H1 (cell line): ENCODE measurements at regions not wholly inside any gene's neighbourhood (a gene's known extent, or its start where the extent isn't known, plus 50 kb on each side); places are given as distances from the start of the nearest gene placed in this dataset.

Source experiments
- CTCF ChIA-PET: fragments of 300-600 bp; sonication (Branson Sonifier 250); formaldehyde crosslinking; loops from one replicate; lab custom pipeline; 2021; ENCODE audit not compliant: partially characterized antibody; lab: Charles Lee
- POLR2A ChIA-PET: fragments of 300-600 bp; sonication (Branson Sonifier 250); formaldehyde crosslinking; loops from one replicate; lab custom pipeline; 2021; ENCODE audit warnings: inconsistent platforms; ENCODE audit not compliant: partially characterized antibody; lab: Charles Lee
- DNase-seq, 2 experiments: peaks; one replicate each; pipeline versions ENCODE4 v3.0.0 to v3.0.0-alpha.2; 2010 to 2022; ENCODE audit warnings: low spot score in 2 of 2, low read depth in 1 of 2, mixed read lengths in 1 of 2
- FAIRE-seq: peaks from 2 replicates; lab custom pipeline; 2011; peaks lifted over from hg19 to GRCh38; lab: Jason Lieb, UNC
- H2AFZ ChIP-seq: 2 replicates; pipeline ENCODE4 v1.8.1; 2012; ENCODE audit warnings: low read length, inconsistent platforms
- H2AK5ac ChIP-seq: 2 replicates; pipeline ENCODE4 v1.6.1; 2013; ENCODE audit warnings: low read depth, low read length
- H2BK120ac ChIP-seq: replicated peaks from 2 replicates; pipeline ENCODE3; 2013; ENCODE audit warnings: low read depth, low read length, inconsistent platforms
- H2BK12ac ChIP-seq: 2 replicates; pipeline ENCODE4 v1.6.1; 2013; ENCODE audit warnings: low read depth, low read length
- H2BK15ac ChIP-seq: 2 replicates; pipeline ENCODE4 v1.6.1; 2013; ENCODE audit warnings: low read length
- H2BK20ac ChIP-seq: 2 replicates; pipeline ENCODE4 v1.6.1; 2013; ENCODE audit warnings: low read length
- H2BK5ac ChIP-seq: 2 replicates; pipeline ENCODE4 v1.6.1; 2013; ENCODE audit warnings: low read depth, low read length
- H3K14ac ChIP-seq: 2 replicates; pipeline ENCODE4 v1.6.1; 2013; ENCODE audit warnings: inconsistent platforms; ENCODE audit not compliant: insufficient read length
- H3K18ac ChIP-seq: 2 replicates; pipeline ENCODE4 v1.6.1; 2013; ENCODE audit warnings: low read length; ENCODE audit errors: extremely low read depth
- H3K23ac ChIP-seq: 2 replicates; pipeline ENCODE4 v1.6.1; 2013; ENCODE audit warnings: inconsistent platforms; ENCODE audit not compliant: insufficient read length
- H3K23me2 ChIP-seq: 2 replicates; pipeline ENCODE4 v1.6.1; 2013; ENCODE audit warnings: low read depth, low read length
- H3K27ac ChIP-seq: 2 replicates; pipeline ENCODE4 v1.6.1; 2011; ENCODE audit warnings: low read depth, low read length, inconsistent platforms
- H3K27me3 ChIP-seq, 4 experiments: replicated peaks in 1 of 4; 1 replicate in 1 of 4; 2 replicates in 3 of 4; pipeline versions ENCODE4 v1.6.1 to v1.8.1; 2011 to 2013; ENCODE audit warnings: low read length in 3 of 4, mild to moderate bottlenecking in 3 of 4, inconsistent platforms in 2 of 4, mixed read lengths in 2 of 4, moderate library complexity in 1 of 4; ENCODE audit not compliant: control insufficient read depth in 3 of 4, insufficient read depth in 3 of 4; ENCODE audit errors: extremely low read depth in 1 of 4
- H3K36me3 ChIP-seq, 4 experiments: 2 replicates each; pipeline versions ENCODE4 v1.6.1 to v1.8.1; 2011 to 2013; ENCODE audit warnings: mild to moderate bottlenecking in 4 of 4, low read length in 3 of 4, moderate library complexity in 2 of 4, control low read depth in 1 of 4, inconsistent platforms in 1 of 4; ENCODE audit not compliant: insufficient read depth in 4 of 4, control insufficient read depth in 2 of 4
- H3K4ac ChIP-seq: replicated peaks from 2 replicates; pipeline ENCODE3; 2013; ENCODE audit warnings: low read length, low read depth, mixed read lengths, inconsistent platforms; ENCODE audit not compliant: insufficient read length
- H3K4me1 ChIP-seq, 4 experiments: replicated peaks in 1 of 4; 1 replicate in 1 of 4; 2 replicates in 3 of 4; pipeline versions ENCODE4 v1.6.1 to v1.8.1; 2011 to 2013; ENCODE audit warnings: low read length in 3 of 4, inconsistent platforms in 2 of 4, mixed read lengths in 1 of 4; ENCODE audit not compliant: insufficient read depth in 4 of 4, control insufficient read depth in 3 of 4
- H3K4me2 ChIP-seq, 2 experiments: 2 replicates each; pipeline versions ENCODE4 v1.6.1 to v1.8.1; 2011 to 2013; ENCODE audit warnings: low read depth in 2 of 2, low read length in 2 of 2, control low read depth in 1 of 2, inconsistent platforms in 1 of 2, mild to moderate bottlenecking in 1 of 2; ENCODE audit not compliant: insufficient read depth in 1 of 2
- H3K4me3 ChIP-seq, 4 experiments: fragments of 200-600, 300-600 bp in 1 of 4; sonication (generic), shearing (Covaris generic), sonication (Bioruptor Twin) in 1 of 4; 2 replicates each; pipeline versions ENCODE4 v1.5.1 to v1.8.1; 2011 to 2016; ENCODE audit warnings: low read length in 4 of 4, low read depth in 3 of 4, control low read depth in 2 of 4, inconsistent platforms in 2 of 4, mild to moderate bottlenecking in 2 of 4, mixed read lengths in 1 of 4, moderate library complexity in 1 of 4; ENCODE audit not compliant: insufficient read depth in 2 of 4; ENCODE audit errors: extremely low read depth in 1 of 4
- H3K56ac ChIP-seq: replicated peaks from 2 replicates; pipeline ENCODE3; 2013; ENCODE audit warnings: low read depth, mild to moderate bottlenecking, mixed read lengths, low read length, inconsistent platforms; ENCODE audit not compliant: insufficient read length
- H3K79me1 ChIP-seq: 2 replicates; pipeline ENCODE4 v1.6.1; 2013; ENCODE audit warnings: low read depth, low read length, control low read depth
- H3K79me2 ChIP-seq, 2 experiments: 2 replicates each; pipeline versions ENCODE4 v1.6.1 to v1.8.1; 2012 to 2013; ENCODE audit warnings: low read length in 2 of 2, mild to moderate bottlenecking in 2 of 2, inconsistent platforms in 1 of 2; ENCODE audit not compliant: insufficient read depth in 2 of 2, control insufficient read depth in 1 of 2
- H3K9ac ChIP-seq, 4 experiments: replicated peaks in 1 of 4; 1 replicate in 1 of 4; 2 replicates in 3 of 4; pipeline versions ENCODE4 v1.6.1 to v1.8.1; 2011 to 2013; ENCODE audit warnings: low read depth in 3 of 4, low read length in 3 of 4, control low read depth in 2 of 4, mild to moderate bottlenecking in 2 of 4, moderate library complexity in 2 of 4, inconsistent platforms in 1 of 4; ENCODE audit errors: extremely low read depth in 1 of 4
- H3K9me3 ChIP-seq, 2 experiments: 2 replicates each; pipeline versions ENCODE4 v1.6.1 to v1.8.1; 2012 to 2013; ENCODE audit warnings: mild to moderate bottlenecking in 2 of 2, moderate library complexity in 2 of 2, control low read depth in 1 of 2, inconsistent platforms in 1 of 2, low read depth in 1 of 2, low read length in 1 of 2, mixed read lengths in 1 of 2; ENCODE audit not compliant: insufficient read depth in 2 of 2
- H4K20me1 ChIP-seq, 2 experiments: replicated peaks in 1 of 2; 2 replicates each; pipeline versions ENCODE3 to v1.8.1; 2011 to 2013; ENCODE audit warnings: inconsistent platforms in 2 of 2, low read length in 2 of 2, mild to moderate bottlenecking in 1 of 2; ENCODE audit not compliant: insufficient read depth in 2 of 2, control insufficient read depth in 1 of 2
- H4K5ac ChIP-seq: 2 replicates; pipeline ENCODE4 v1.6.1; 2013; ENCODE audit warnings: low read length, low read depth, mixed read lengths, inconsistent platforms; ENCODE audit not compliant: insufficient read length
- H4K8ac ChIP-seq: 2 replicates; pipeline ENCODE4 v1.8.0; 2013; ENCODE audit warnings: mild to moderate bottlenecking, moderate library complexity, low read length, inconsistent platforms; ENCODE audit not compliant: insufficient read depth; ENCODE audit errors: extremely low read depth
- H4K91ac ChIP-seq: replicated peaks from 2 replicates; pipeline ENCODE3; 2013; ENCODE audit warnings: low read length, mixed read lengths, inconsistent platforms; ENCODE audit not compliant: insufficient read length
- BCL11A ChIP-seq, 2 experiments: IDR thresholded peaks; one replicate each; pipeline ENCODE4 v1.6.1; 2011; ENCODE audit warnings: low read depth in 2 of 2, low read length in 2 of 2, mild to moderate bottlenecking in 2 of 2
- BRCA1 ChIP-seq: IDR thresholded peaks from 2 replicates; pipeline ENCODE4 v1.6.1; 2012; ENCODE audit warnings: low read depth, low read length, improper control_type of control experiment
- CBX5 ChIP-seq: fragments of 300-800, 300-1000 bp; sonication (generic); IDR thresholded peaks from 2 replicates; pipeline ENCODE4 v1.7.1; 2016; ENCODE audit warnings: antibody characterized with exemption, low read length, low read depth
- CBX8 ChIP-seq: fragments of 300-800, 300-1000 bp; sonication (generic); IDR thresholded peaks from 2 replicates; pipeline ENCODE4 v1.7.1; 2016; ENCODE audit warnings: low read depth, low read length, borderline replicate concordance
- EZH2 ChIP-seq: fragments of 200-600 bp; sonication (generic); IDR thresholded peaks from 2 replicates; pipeline ENCODE4 v1.7.1; 2012; ENCODE audit warnings: low read depth, mild to moderate bottlenecking, moderate library complexity, low read length, inconsistent platforms; ENCODE audit not compliant: severe bottlenecking
- GABPA ChIP-seq: IDR thresholded peaks from 2 replicates; pipeline ENCODE4 v1.6.1; 2011; ENCODE audit warnings: mild to moderate bottlenecking, low read length, moderate library complexity, borderline replicate concordance; ENCODE audit not compliant: insufficient read depth
- KDM4A ChIP-seq: IDR thresholded peaks from one replicate; pipeline ENCODE4 v1.7.1; 2012; ENCODE audit warnings: low read depth, mild to moderate bottlenecking, moderate library complexity, low read length, inconsistent platforms; ENCODE audit not compliant: severe bottlenecking
- KDM5A ChIP-seq: fragments of 200-600 bp; IDR thresholded peaks from 2 replicates; pipeline ENCODE4 v1.7.1; 2012; ENCODE audit warnings: mild to moderate bottlenecking, low read length, inconsistent platforms, mixed read lengths
- MAFK ChIP-seq: IDR thresholded peaks from 2 replicates; pipeline ENCODE4 v1.6.1; 2012; ENCODE audit warnings: low read depth, mild to moderate bottlenecking, improper control_type of control experiment, low read length
- RXRA ChIP-seq: IDR thresholded peaks from 2 replicates; pipeline ENCODE4 v1.6.1; 2011; ENCODE audit warnings: low read depth, mild to moderate bottlenecking, low read length, moderate library complexity; ENCODE audit not compliant: insufficient read depth
- SIRT6 ChIP-seq: IDR thresholded peaks from one replicate; pipeline ENCODE4 v1.7.1; 2012; ENCODE audit warnings: low read length, inconsistent platforms
- TCF12 ChIP-seq: IDR thresholded peaks from 2 replicates; pipeline ENCODE4 v1.6.1; 2011; ENCODE audit warnings: low read depth, mild to moderate bottlenecking, low read length
- WGBS, 2 experiments: shearing (Covaris generic) in 1 of 2; methylation state at CpG; one replicate each; pipeline versions ENCODE4 v1.1.6 to v1.1.7; 2013 to 2015; ENCODE audit warnings: low lambda C conversion rate in 2 of 2, mixed read lengths in 2 of 2, inconsistent platforms in 1 of 2, low coverage in 1 of 2, missing lambda C conversion rate in 1 of 2; ENCODE audit not compliant: insufficient replicate concordance in 2 of 2, insufficient coverage in 1 of 2, insufficient read length in 1 of 2; ENCODE audit errors: extremely low coverage in 1 of 2, missing lambda C conversion rate in 1 of 2; 5-methylcytosine and 5-hydroxymethylcytosine counted together
- TF ChIP-seq, protein P1 (sequence below): IDR thresholded peaks from 2 replicates; pipeline ENCODE4 v1.6.1; 2011; ENCODE audit warnings: low read depth, mild to moderate bottlenecking, low read length; ENCODE audit not compliant: insufficient read depth

DNA sequence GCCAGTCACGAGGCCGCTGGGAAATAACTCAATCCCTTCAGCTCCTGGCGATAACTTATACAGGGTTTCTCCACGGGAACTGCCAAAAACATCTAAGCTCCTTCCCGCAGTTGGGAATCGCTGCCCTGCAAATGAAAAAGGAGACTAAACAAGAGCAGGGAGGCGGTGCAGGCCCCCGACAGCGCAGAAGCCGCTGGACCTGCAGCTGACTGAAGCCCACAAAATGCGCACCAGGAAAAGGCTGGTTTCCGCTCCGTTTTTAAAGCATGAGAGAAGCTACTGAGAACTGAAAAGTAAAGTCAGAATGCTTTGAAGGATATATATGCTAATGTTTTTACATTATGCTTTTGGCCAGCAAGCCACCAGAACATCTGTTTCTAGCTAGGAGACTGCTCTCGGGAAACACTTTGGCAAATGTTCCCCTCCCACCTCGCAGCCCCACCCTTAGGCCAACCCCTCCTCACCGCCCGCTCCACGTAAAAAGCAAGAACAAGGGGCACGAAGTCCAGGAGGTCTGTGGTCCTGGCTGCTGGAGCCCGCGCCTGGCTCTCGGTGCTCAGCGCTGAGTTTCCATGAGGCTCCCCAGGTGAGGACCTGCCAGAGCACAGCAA lies 90.5 kb downstream of the SOD2 start:
- no peak overlapping the region for H3K56ac ChIP-seq
- no peak overlapping the region for H3K14ac ChIP-seq
- H3K18ac ChIP-seq, result no peak overlapping the region
- H3K4me1 ChIP-seq, result no peaks in the 10 kb centered on the region
- no peak overlapping the region for H2AFZ ChIP-seq
- no peak overlapping the region for H3K23ac ChIP-seq
- TF ChIP-seq SIRT6, result no peak
- TF ChIP-seq CBX8, result no peak
- no peak for TF ChIP-seq MAFK
- no peak for TF ChIP-seq EZH2
- no peak for TF ChIP-seq RXRA
- TF ChIP-seq KDM4A, result no peak
- no peak for TF ChIP-seq KDM5A
- no peak for TF ChIP-seq GABPA
- TF ChIP-seq BRCA1, result no peak
- TF ChIP-seq, protein P1, sequence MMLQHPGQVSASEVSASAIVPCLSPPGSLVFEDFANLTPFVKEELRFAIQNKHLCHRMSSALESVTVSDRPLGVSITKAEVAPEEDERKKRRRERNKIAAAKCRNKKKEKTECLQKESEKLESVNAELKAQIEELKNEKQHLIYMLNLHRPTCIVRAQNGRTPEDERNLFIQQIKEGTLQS, result no peak
- TF ChIP-seq TCF12, result no peak
- no peak for TF ChIP-seq CBX5
- no peak for TF ChIP-seq BCL11A (IDR thresholded peaks at IDR 0.05; ENCODE audit: low read depth in 2 of 2, low read length in 2 of 2)
- TF ChIP-seq, all 59 proteins: peak for 0
- Histone ChIP-seq H3K79me2 (no peaks in the 10 kb centered on the region), H3K79me1 (no peaks in the 10 kb centered on the region), H2BK20ac (no peak overlapping the region), H3K4me2 (no peak overlapping the region), H3K9ac (no peak overlapping the region), H3K36me3 (no peaks in the 10 kb centered on the region), H4K91ac (no peak overlapping the region), H3K9me3 (peaks cover 41 to 61% of the 10 kb centered on the region in 2 experiments), H2AK5ac (no peak overlapping the region), H4K20me1 (peaks cover 0 to 3% of the 10 kb centered on the region in 2 experiments), H3K23me2 (peaks cover 5% of the 10 kb centered on the region; the same call in 1 of the 2 replicates), H4K8ac (no peak overlapping the region), H2BK120ac (no peak overlapping the region), H3K27ac (no peak overlapping the region), H3K4ac (no peak overlapping the region), H2BK12ac (no peak overlapping the region), H2BK15ac (no peak overlapping the region), H2BK5ac (no peak overlapping the region), H3K27me3 (no peaks in the 10 kb centered on the region), H3K4me3 (no peak overlapping the region), H4K5ac (no peak overlapping the region)
- ChIA-PET CTCF (no interaction called here), POLR2A (no interaction called here)
- WGBS, 2 experiments, result 91% methylated on average over 23 of the region's 23 CpGs; no CpG with 5 or more reads in 1 of the 2 experiments
- no peak for DNase-seq
- no peak for FAIRE-seq
